Stimulated activated memory B cell treated with anti-CD40 and anti-IgM and Interleukin-4, amounts not matched to agents 10 μg/mL and 1 μg/mL and 100 μg/mL, for 72 hours (primary cell): ENCODE measurements at regions not wholly inside any gene's neighbourhood (a gene's known extent, or its start where the extent isn't known, plus 50 kb on each side); places are given as distances from the start of the nearest gene placed in this dataset.
"Not testable (repeated sequence)": the region's sequence is repeated elsewhere in the genome, so short reads cannot be mapped to it uniquely, and the experiment has no call there.

Experiments used
- ATAC-seq: fragments of 150-1000 bp; cut with Tn5 transposase; 2 replicates; pipeline ENCODE4 v1.10.0; 2021
- H3K27ac Mint-ChIP-seq: one replicate; pipeline ENCODE4 v1.8.0; 2022; ENCODE audit warnings: mild to moderate bottlenecking, mixed read lengths
- H3K27me3 Mint-ChIP-seq: one replicate; pipeline ENCODE4 v1.8.0; 2022; ENCODE audit warnings: mixed read lengths
- H3K36me3 Mint-ChIP-seq: one replicate; pipeline ENCODE4 v1.8.0; 2022; ENCODE audit warnings: mixed read lengths
- H3K4me1 Mint-ChIP-seq: one replicate; pipeline ENCODE4 v1.8.0; 2022; ENCODE audit warnings: mixed read lengths
- H3K4me3 Mint-ChIP-seq: one replicate; pipeline ENCODE4 v1.8.0; 2022; ENCODE audit warnings: mild to moderate bottlenecking, moderate library complexity, mixed read lengths
- H3K9me3 Mint-ChIP-seq: one replicate; pipeline ENCODE4 v1.8.0; 2022; ENCODE audit warnings: mixed read lengths

- no peaks in the 10 kb centered on the region for H3K9me3 Mint-ChIP-seq
- no peaks in the 10 kb centered on the region for H3K4me1 Mint-ChIP-seq
- no peaks in the 10 kb centered on the region for H3K27me3 Mint-ChIP-seq
- H3K36me3 Mint-ChIP-seq: no peaks in the 10 kb centered on the region
- no peak overlapping the region for H3K4me3 Mint-ChIP-seq
- no peak overlapping the region for H3K27ac Mint-ChIP-seq
- no peak for ATAC-seq
Measured at GRCh38 chr6:141088171-141088570, 1044.6 kb upstream of the GJE1 start.

- peaks cover 4% of the 10 kb centered on the region for H3K9me3 Mint-ChIP-seq
- no peak overlapping the region for H3K4me3 Mint-ChIP-seq
- H3K36me3 Mint-ChIP-seq: no peaks in the 10 kb centered on the region
- no peaks in the 10 kb centered on the region for H3K4me1 Mint-ChIP-seq
- ATAC-seq: peak; percentile 66
- H3K27ac Mint-ChIP-seq: no peak overlapping the region
- peaks cover 11% of the 10 kb centered on the region for H3K27me3 Mint-ChIP-seq
Measured at GRCh38 chr6:141077355-141078333, 1055.1 kb upstream of the GJE1 start.

GRCh38 chr6:141057761-141058160, 1075.0 kb upstream of the GJE1 start:
- H3K27me3 Mint-ChIP-seq: no peaks in the 10 kb centered on the region
- no peaks in the 10 kb centered on the region for H3K4me1 Mint-ChIP-seq
- H3K36me3 Mint-ChIP-seq: no peaks in the 10 kb centered on the region
- H3K9me3 Mint-ChIP-seq: no peaks in the 10 kb centered on the region
- ATAC-seq: no peak
- H3K4me3 Mint-ChIP-seq: no peak overlapping the region
- no peak overlapping the region for H3K27ac Mint-ChIP-seq

GRCh38 chr6:141056945-141057625, 1075.6 kb upstream of the GJE1 start:
- Mint-ChIP-seq H3K4me1 (no peaks in the 10 kb centered on the region), H3K27ac (no peak overlapping the region), H3K27me3 (no peaks in the 10 kb centered on the region), H3K9me3 (no peaks in the 10 kb centered on the region), H3K4me3 (no peak overlapping the region), H3K36me3 (no peaks in the 10 kb centered on the region)
- no peak for ATAC-seq

GRCh38 chr6:141050471-141050870, 1082.3 kb upstream of the GJE1 start:
- Mint-ChIP-seq H3K4me1 (no peaks in the 10 kb centered on the region), H3K4me3 (no peak overlapping the region), H3K27ac (no peak overlapping the region), H3K9me3 (no peaks in the 10 kb centered on the region), H3K27me3 (no peaks in the 10 kb centered on the region), H3K36me3 (no peaks in the 10 kb centered on the region)
- ATAC-seq: no peak

GRCh38 chr6:141048451-141048850, 1084.3 kb upstream of the GJE1 start:
- H3K9me3 Mint-ChIP-seq: no peaks in the 10 kb centered on the region
- H3K27me3 Mint-ChIP-seq: no peaks in the 10 kb centered on the region
- no peak overlapping the region for H3K27ac Mint-ChIP-seq
- H3K36me3 Mint-ChIP-seq: no peaks in the 10 kb centered on the region
- ATAC-seq: no peak
- no peak overlapping the region for H3K4me3 Mint-ChIP-seq
- no peaks in the 10 kb centered on the region for H3K4me1 Mint-ChIP-seq

- not testable (repeated sequence) for ATAC-seq, H3K27ac Mint-ChIP-seq, H3K9me3 Mint-ChIP-seq, H3K4me1 Mint-ChIP-seq, H3K4me3 Mint-ChIP-seq, H3K36me3 Mint-ChIP-seq, H3K27me3 Mint-ChIP-seq
Measured at GRCh38 chr6:141046496-141046895, 1086.2 kb upstream of the GJE1 start.

- Mint-ChIP-seq H3K27me3 (no peaks in the 10 kb centered on the region), H3K27ac (no peak overlapping the region), H3K9me3 (peaks cover 5% of the 10 kb centered on the region), H3K4me1 (no peaks in the 10 kb centered on the region), H3K4me3 (no peak overlapping the region), H3K36me3 (no peaks in the 10 kb centered on the region)
- peak; percentile 69 for ATAC-seq
Measured at GRCh38 chr6:141041596-141042087, 1091.1 kb upstream of the GJE1 start.

GRCh38 chr6:141035312-141036200, 1097.2 kb upstream of the GJE1 start:
- Mint-ChIP-seq H3K27me3 (no peaks in the 10 kb centered on the region), H3K9me3 (peaks cover 5% of the 10 kb centered on the region), H3K27ac (no peak overlapping the region), H3K4me1 (no peaks in the 10 kb centered on the region), H3K36me3 (no peaks in the 10 kb centered on the region), H3K4me3 (no peak overlapping the region)
- no peak for ATAC-seq

GRCh38 chr6:141033101-141033500, 1099.6 kb upstream of the GJE1 start:
- no peak overlapping the region for H3K4me3 Mint-ChIP-seq
- no peaks in the 10 kb centered on the region for H3K27me3 Mint-ChIP-seq
- ATAC-seq: no peak
- H3K27ac Mint-ChIP-seq: no peak overlapping the region
- H3K9me3 Mint-ChIP-seq: no peaks in the 10 kb centered on the region
- no peaks in the 10 kb centered on the region for H3K36me3 Mint-ChIP-seq
- H3K4me1 Mint-ChIP-seq: no peaks in the 10 kb centered on the region

GRCh38 chr6:141029908-141030307, 1102.8 kb upstream of the GJE1 start:
- no peak overlapping the region for H3K4me3 Mint-ChIP-seq
- no peaks in the 10 kb centered on the region for H3K36me3 Mint-ChIP-seq
- H3K4me1 Mint-ChIP-seq: no peaks in the 10 kb centered on the region
- H3K9me3 Mint-ChIP-seq: no peaks in the 10 kb centered on the region
- ATAC-seq: no peak
- no peak overlapping the region for H3K27ac Mint-ChIP-seq
- H3K27me3 Mint-ChIP-seq: no peaks in the 10 kb centered on the region

GRCh38 chr6:141028791-141029280, 1103.9 kb upstream of the GJE1 start:
- Mint-ChIP-seq H3K27ac (no peak overlapping the region), H3K4me1 (no peaks in the 10 kb centered on the region), H3K27me3 (no peaks in the 10 kb centered on the region), H3K36me3 (no peaks in the 10 kb centered on the region), H3K4me3 (no peak overlapping the region), H3K9me3 (no peaks in the 10 kb centered on the region)
- ATAC-seq: no peak

- ATAC-seq: no peak
- Mint-ChIP-seq H3K27me3 (no peaks in the 10 kb centered on the region), H3K9me3 (peaks cover 3% of the 10 kb centered on the region), H3K36me3 (no peaks in the 10 kb centered on the region), H3K27ac (no peak overlapping the region), H3K4me3 (no peak overlapping the region), H3K4me1 (no peaks in the 10 kb centered on the region)
Measured at GRCh38 chr6:141026504-141026903, 1106.2 kb upstream of the GJE1 start.

- Mint-ChIP-seq H3K27ac (no peak overlapping the region), H3K4me3 (no peak overlapping the region), H3K4me1 (no peaks in the 10 kb centered on the region), H3K9me3 (peaks cover 3% of the 10 kb centered on the region), H3K36me3 (no peaks in the 10 kb centered on the region), H3K27me3 (no peaks in the 10 kb centered on the region)
- no peak for ATAC-seq
Measured at GRCh38 chr6:141024526-141024925, 1108.2 kb upstream of the GJE1 start.

GRCh38 chr6:141017941-141018340, 1114.8 kb upstream of the GJE1 start:
- Mint-ChIP-seq H3K9me3 (peaks cover 7% of the 10 kb centered on the region), H3K36me3 (no peaks in the 10 kb centered on the region), H3K27me3 (no peaks in the 10 kb centered on the region), H3K4me1 (no peaks in the 10 kb centered on the region), H3K27ac (no peak overlapping the region), H3K4me3 (no peak overlapping the region)
- no peak for ATAC-seq
